Ishikawa (cell line): ENCODE measurements at regions not wholly inside any gene's neighbourhood (a gene's known extent, or its start where the extent isn't known, plus 50 kb on each side); places are given as distances from the start of the nearest gene placed in this dataset.
A peak's percentile ranks its signal among the peaks of the same experiment; 100 is the strongest.

Experiments
- CEBPB ChIP-seq: IDR thresholded peaks from 2 replicates; pipeline ENCODE4 v1.6.1; 2012
- CREB1 ChIP-seq: IDR thresholded peaks from 2 replicates; pipeline ENCODE4 v1.6.1; 2012; ENCODE audit warnings: low read depth
- EGR1 ChIP-seq: IDR thresholded peaks from 2 replicates; pipeline ENCODE4 v1.6.1; 2012
- EP300 ChIP-seq: IDR thresholded peaks from 2 replicates; pipeline ENCODE4 v1.6.1; 2012; ENCODE audit warnings: borderline replicate concordance
- FOXM1 ChIP-seq: IDR thresholded peaks from 2 replicates; pipeline ENCODE4 v1.6.1; 2012; ENCODE audit warnings: low read depth, borderline replicate concordance
- NFIC ChIP-seq: IDR thresholded peaks from 2 replicates; pipeline ENCODE4 v1.6.1; 2012
- RAD21 ChIP-seq: IDR thresholded peaks from 2 replicates; pipeline ENCODE4 v1.6.1; 2012; ENCODE audit warnings: low read depth
- TAF1 ChIP-seq: IDR thresholded peaks from 2 replicates; pipeline ENCODE4 v1.6.1; 2012; ENCODE audit warnings: low read depth, mild to moderate bottlenecking
- TCF12 ChIP-seq: IDR thresholded peaks from 2 replicates; pipeline ENCODE4 v1.6.1; 2012; ENCODE audit warnings: low read depth
- TEAD4 ChIP-seq: IDR thresholded peaks from 2 replicates; pipeline ENCODE4 v1.6.1; 2012
- YY1 ChIP-seq: IDR thresholded peaks from 2 replicates; pipeline ENCODE4 v1.6.1; 2012; ENCODE audit warnings: low read depth
- ZBTB7A ChIP-seq: IDR thresholded peaks from 2 replicates; pipeline ENCODE4 v1.6.1; 2012; ENCODE audit warnings: low read depth
- TF ChIP-seq, protein P1 (sequence below): IDR thresholded peaks from 2 replicates; pipeline ENCODE4 v1.6.1; 2012; ENCODE audit warnings: low read depth, mild to moderate bottlenecking
- TF ChIP-seq, protein P2 (sequence below): IDR thresholded peaks from 2 replicates; pipeline ENCODE4 v1.6.1; 2012
- TF ChIP-seq, protein P3 (sequence below): IDR thresholded peaks from 2 replicates; pipeline ENCODE4 v1.6.1; 2012

DNA sequence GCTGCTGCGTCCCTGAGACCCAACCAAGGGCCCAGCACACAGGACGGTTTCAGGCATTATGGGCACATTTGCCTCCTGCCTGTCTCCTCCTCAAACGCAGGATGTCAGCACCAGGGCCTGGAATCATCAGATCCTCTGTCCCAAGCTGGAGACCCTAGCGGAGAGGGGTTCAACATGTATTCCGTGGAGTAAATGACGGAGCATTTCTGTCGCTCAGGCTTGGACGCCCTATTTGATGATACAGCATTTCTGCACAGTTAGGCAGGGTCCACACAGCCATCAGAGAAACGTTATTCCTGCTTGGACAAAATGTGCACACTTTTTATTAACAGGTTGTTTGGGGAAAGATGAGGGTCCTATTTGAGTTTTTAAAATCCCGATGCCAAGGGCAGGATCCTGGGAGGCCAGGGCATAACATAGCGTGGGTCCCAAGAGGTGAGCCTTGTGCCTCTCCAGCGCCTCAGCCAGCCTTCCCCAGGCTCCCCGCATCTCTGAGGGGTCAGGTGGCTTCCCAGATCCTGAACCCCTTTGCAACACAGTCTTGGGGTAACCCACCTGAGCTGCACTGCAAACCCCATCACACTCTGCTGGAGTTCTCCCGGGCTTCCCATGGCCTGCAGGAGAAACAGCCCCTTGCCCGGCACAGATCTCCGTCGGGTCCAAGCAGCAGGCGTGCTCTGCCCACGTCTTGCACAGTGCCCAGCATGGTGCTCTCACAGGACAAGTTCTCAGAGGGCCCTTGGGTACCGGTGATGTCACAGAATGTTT is 319.7 kb upstream of the MYT1L start:
- TF ChIP-seq TCF12 = no peak
- no peak for TF ChIP-seq EP300

GRCh38 chr2:2649109-2650072 is 318.3 kb upstream of the MYT1L start:
- TF ChIP-seq TAF1 (no peak), TCF12 (no peak), EGR1 (no peak), FOXM1 (no peak), TEAD4 (no peak), EP300 (no peak), CREB1 (no peak), CEBPB (no peak), ZBTB7A (no peak), RAD21 (no peak), NFIC (no peak), YY1 (no peak)
- TF ChIP-seq, protein P1, sequence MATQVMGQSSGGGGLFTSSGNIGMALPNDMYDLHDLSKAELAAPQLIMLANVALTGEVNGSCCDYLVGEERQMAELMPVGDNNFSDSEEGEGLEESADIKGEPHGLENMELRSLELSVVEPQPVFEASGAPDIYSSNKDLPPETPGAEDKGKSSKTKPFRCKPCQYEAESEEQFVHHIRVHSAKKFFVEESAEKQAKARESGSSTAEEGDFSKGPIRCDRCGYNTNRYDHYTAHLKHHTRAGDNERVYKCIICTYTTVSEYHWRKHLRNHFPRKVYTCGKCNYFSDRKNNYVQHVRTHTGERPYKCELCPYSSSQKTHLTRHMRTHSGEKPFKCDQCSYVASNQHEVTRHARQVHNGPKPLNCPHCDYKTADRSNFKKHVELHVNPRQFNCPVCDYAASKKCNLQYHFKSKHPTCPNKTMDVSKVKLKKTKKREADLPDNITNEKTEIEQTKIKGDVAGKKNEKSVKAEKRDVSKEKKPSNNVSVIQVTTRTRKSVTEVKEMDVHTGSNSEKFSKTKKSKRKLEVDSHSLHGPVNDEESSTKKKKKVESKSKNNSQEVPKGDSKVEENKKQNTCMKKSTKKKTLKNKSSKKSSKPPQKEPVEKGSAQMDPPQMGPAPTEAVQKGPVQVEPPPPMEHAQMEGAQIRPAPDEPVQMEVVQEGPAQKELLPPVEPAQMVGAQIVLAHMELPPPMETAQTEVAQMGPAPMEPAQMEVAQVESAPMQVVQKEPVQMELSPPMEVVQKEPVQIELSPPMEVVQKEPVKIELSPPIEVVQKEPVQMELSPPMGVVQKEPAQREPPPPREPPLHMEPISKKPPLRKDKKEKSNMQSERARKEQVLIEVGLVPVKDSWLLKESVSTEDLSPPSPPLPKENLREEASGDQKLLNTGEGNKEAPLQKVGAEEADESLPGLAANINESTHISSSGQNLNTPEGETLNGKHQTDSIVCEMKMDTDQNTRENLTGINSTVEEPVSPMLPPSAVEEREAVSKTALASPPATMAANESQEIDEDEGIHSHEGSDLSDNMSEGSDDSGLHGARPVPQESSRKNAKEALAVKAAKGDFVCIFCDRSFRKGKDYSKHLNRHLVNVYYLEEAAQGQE = no peak
- TF ChIP-seq, protein P2, sequence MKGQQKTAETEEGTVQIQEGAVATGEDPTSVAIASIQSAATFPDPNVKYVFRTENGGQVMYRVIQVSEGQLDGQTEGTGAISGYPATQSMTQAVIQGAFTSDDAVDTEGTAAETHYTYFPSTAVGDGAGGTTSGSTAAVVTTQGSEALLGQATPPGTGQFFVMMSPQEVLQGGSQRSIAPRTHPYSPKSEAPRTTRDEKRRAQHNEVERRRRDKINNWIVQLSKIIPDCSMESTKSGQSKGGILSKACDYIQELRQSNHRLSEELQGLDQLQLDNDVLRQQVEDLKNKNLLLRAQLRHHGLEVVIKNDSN = no peak
- TF ChIP-seq, protein P3, sequence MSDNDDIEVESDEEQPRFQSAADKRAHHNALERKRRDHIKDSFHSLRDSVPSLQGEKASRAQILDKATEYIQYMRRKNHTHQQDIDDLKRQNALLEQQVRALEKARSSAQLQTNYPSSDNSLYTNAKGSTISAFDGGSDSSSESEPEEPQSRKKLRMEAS = no peak

- TF ChIP-seq NFIC (no peak), TCF12 (no peak), CREB1 (no peak), TAF1 (no peak), RAD21 (no peak), TEAD4 (no peak), FOXM1 (no peak), EP300 (no peak), EGR1 (no peak), ZBTB7A (no peak)
- TF ChIP-seq, protein P1 = no peak
Measured at GRCh38 chr2:2648094-2648493, 317.0 kb upstream of the MYT1L start.

DNA sequence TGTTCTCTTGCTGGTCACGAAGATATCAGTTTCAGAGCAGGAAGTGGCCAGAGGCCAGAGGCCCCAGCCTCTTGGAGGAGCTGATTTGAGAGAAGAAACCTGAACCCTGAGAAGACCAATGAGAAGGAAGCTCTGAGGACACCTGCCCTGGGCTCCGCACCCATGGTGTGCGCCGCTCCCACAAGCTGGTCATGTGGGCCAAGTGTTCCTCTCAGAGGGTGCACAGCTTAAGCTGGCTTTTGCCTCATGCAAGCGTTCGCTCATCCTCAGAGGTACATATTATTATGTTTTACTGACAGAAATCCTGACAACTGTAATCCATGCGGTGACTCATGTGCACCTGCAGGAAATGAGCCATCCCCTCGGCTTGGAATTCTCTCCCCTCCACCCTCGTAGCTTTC is 316.1 kb upstream of the MYT1L start:
- TF ChIP-seq, protein P2 = peak; percentile 26; the same call in 1 of the 2 replicates
- TF ChIP-seq NFIC (no peak), EGR1 (no peak)
- TF ChIP-seq, protein P3 = no peak

DNA sequence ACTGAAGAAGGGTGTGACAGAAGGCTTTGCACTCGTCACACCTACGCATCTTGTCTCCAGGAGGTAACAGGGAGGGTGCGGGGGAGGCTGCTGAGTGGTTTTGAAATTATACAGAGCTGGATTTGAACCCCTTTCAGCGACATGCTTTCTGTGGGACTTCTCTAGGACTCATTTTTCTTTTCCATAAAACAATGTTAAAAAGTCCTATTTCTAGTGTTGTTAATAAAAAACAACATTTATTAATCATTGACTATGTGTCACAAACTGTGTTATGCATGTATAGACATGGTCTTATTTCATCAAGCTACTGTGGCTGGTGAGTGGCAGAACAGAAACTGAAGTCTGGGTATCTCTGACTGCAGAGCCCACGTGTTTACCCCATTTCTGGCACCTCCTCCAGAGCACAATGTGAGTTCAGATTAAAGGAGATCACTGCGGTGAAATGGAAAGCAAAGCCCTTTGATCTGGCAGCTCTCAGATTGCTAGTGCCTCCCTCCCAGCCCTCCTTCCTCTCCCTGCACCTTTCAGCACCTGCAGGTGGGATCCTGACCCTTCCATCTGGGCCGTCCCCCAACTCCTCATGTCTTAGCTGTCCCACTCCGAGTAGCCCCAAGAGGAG is 315.5 kb upstream of the MYT1L start:
- no peak for TF ChIP-seq FOXM1
- TF ChIP-seq, protein P1 = no peak
- no peak for TF ChIP-seq TEAD4
- TF ChIP-seq CREB1 = no peak
- no peak for TF ChIP-seq CEBPB
- no peak for TF ChIP-seq NFIC
- no peak for TF ChIP-seq YY1
- no peak for TF ChIP-seq TAF1
